ENCODE measurements at regions not wholly inside any gene's neighbourhood (a gene's known extent, or its start where the extent isn't known, plus 50 kb on each side); places are given as distances from the start of the nearest gene placed in this dataset.

- DNase-seq (ENCODE audit: low read depth in 1 of 2, low spot score in 1 of 2), result no peak
- Histone ChIP-seq H3K27me3 (no peaks in the 10 kb centered on the region), H3K9me3 (ENCODE audit: low read depth) (no peaks in the 10 kb centered on the region), H3K4me3 (no peak overlapping the region), H3K4me1 (ENCODE audit: low read depth) (no peaks in the 10 kb centered on the region), H3K27ac (no peak overlapping the region), H3K36me3 (no peaks in the 10 kb centered on the region)
- no peak for TF ChIP-seq CTCF (IDR thresholded peaks at IDR 0.05; ENCODE audit: low read depth, low read length)
These were observed 59.6 kb upstream of the CYYR1 start for GRCh38 chr21:26632691-26633090.

GRCh38 chr21:26626187-26626586 lies 53.1 kb upstream of the CYYR1 start:
- no peak for TF ChIP-seq CTCF (IDR thresholded peaks at IDR 0.05; ENCODE audit: low read depth, low read length)
- no peaks in the 10 kb centered on the region for H3K36me3 ChIP-seq

GRCh38 chr21:26624983-26625519 lies 52.0 kb upstream of the CYYR1 start:
- no peaks in the 10 kb centered on the region for H3K36me3 ChIP-seq
- H3K9me3 ChIP-seq (ENCODE audit: low read depth), result no peaks in the 10 kb centered on the region
- no peak overlapping the region for H3K4me3 ChIP-seq
- no peaks in the 10 kb centered on the region for H3K4me1 ChIP-seq (ENCODE audit: low read depth)
- no peak for TF ChIP-seq CTCF (IDR thresholded peaks at IDR 0.05; ENCODE audit: low read depth, low read length)
- no peak overlapping the region for H3K27ac ChIP-seq
- no peaks in the 10 kb centered on the region for H3K27me3 ChIP-seq
- DNase-seq (ENCODE audit: low read depth in 1 of 2, low spot score in 1 of 2), result no peak

More at GRCh38 chr21:26626187-26626586, 53.1 kb upstream of the CYYR1 start:
- H3K27ac ChIP-seq, result no peak overlapping the region
- no peaks in the 10 kb centered on the region for H3K27me3 ChIP-seq
- no peak for DNase-seq (ENCODE audit: low read depth in 1 of 2, low spot score in 1 of 2)
- H3K9me3 ChIP-seq (ENCODE audit: low read depth), result no peaks in the 10 kb centered on the region
- no peak overlapping the region for H3K4me3 ChIP-seq
- H3K4me1 ChIP-seq (ENCODE audit: low read depth), result no peaks in the 10 kb centered on the region
